ENCODE measurements at regions not wholly inside any gene's neighbourhood (a gene's known extent, or its start where the extent isn't known, plus 50 kb on each side); places are given as distances from the start of the nearest gene placed in this dataset.
"Not testable (repeated sequence)": the region's sequence is repeated elsewhere in the genome, so short reads cannot be mapped to it uniquely, and the experiment has no call there.

- Mint-ChIP-seq H3K4me3 (ENCODE audit: unreplicated experiment) (no peak overlapping the region), H3K9me3 (ENCODE audit: unreplicated experiment) (no peaks in the 10 kb centered on the region), H3K27ac (ENCODE audit: unreplicated experiment) (no peak overlapping the region), H3K36me3 (ENCODE audit: low read depth, unreplicated experiment) (no peaks in the 10 kb centered on the region), H3K4me1 (ENCODE audit: unreplicated experiment) (no peaks in the 10 kb centered on the region), H3K27me3 (ENCODE audit: unreplicated experiment) (peaks cover 1% of the 10 kb centered on the region)
- no peak for DNase-seq (ENCODE audit: low spot score)
- TF ChIP-seq CTCF (IDR thresholded peaks at IDR 0.05; ENCODE audit: unreplicated experiment), result no peak
These were observed 137.9 kb downstream of the TTC8 start for GRCh38 chr14:88962356-88962755.

- H3K27me3 Mint-ChIP-seq (ENCODE audit: unreplicated experiment), result peaks cover 2% of the 10 kb centered on the region
These were observed 142.8 kb downstream of the TTC8 start for GRCh38 chr14:88967299-88967698.

GRCh38 chr14:88975043-88975830 lies 150.8 kb downstream of the TTC8 start:
- H3K27ac Mint-ChIP-seq (ENCODE audit: unreplicated experiment), result no peak overlapping the region
- no peak for TF ChIP-seq CTCF (IDR thresholded peaks at IDR 0.05; ENCODE audit: unreplicated experiment)
- H3K4me3 Mint-ChIP-seq (ENCODE audit: unreplicated experiment), result no peak overlapping the region
- no peaks in the 10 kb centered on the region for H3K4me1 Mint-ChIP-seq (ENCODE audit: unreplicated experiment)
- H3K36me3 Mint-ChIP-seq (ENCODE audit: low read depth, unreplicated experiment), result no peaks in the 10 kb centered on the region
- peaks cover 4% of the 10 kb centered on the region for H3K27me3 Mint-ChIP-seq (ENCODE audit: unreplicated experiment)
- H3K9me3 Mint-ChIP-seq (ENCODE audit: unreplicated experiment), result no peaks in the 10 kb centered on the region
- no peak for DNase-seq (ENCODE audit: low spot score)

More at GRCh38 chr14:88967299-88967698, 142.8 kb downstream of the TTC8 start:
- no peak for DNase-seq (ENCODE audit: low spot score)
- H3K27ac Mint-ChIP-seq (ENCODE audit: unreplicated experiment), result no peak overlapping the region
- TF ChIP-seq CTCF (IDR thresholded peaks at IDR 0.05; ENCODE audit: unreplicated experiment), result no peak
- no peaks in the 10 kb centered on the region for H3K9me3 Mint-ChIP-seq (ENCODE audit: unreplicated experiment)
- no peak overlapping the region for H3K4me3 Mint-ChIP-seq (ENCODE audit: unreplicated experiment)
- H3K36me3 Mint-ChIP-seq (ENCODE audit: low read depth, unreplicated experiment), result no peaks in the 10 kb centered on the region
- no peaks in the 10 kb centered on the region for H3K4me1 Mint-ChIP-seq (ENCODE audit: unreplicated experiment)

- H3K27ac Mint-ChIP-seq (ENCODE audit: unreplicated experiment), result no peak overlapping the region
- peaks cover 4% of the 10 kb centered on the region for H3K27me3 Mint-ChIP-seq (ENCODE audit: unreplicated experiment)
- H3K9me3 Mint-ChIP-seq (ENCODE audit: unreplicated experiment), result no peaks in the 10 kb centered on the region
- no peak overlapping the region for H3K4me3 Mint-ChIP-seq (ENCODE audit: unreplicated experiment)
- no peaks in the 10 kb centered on the region for H3K4me1 Mint-ChIP-seq (ENCODE audit: unreplicated experiment)
- no peak for DNase-seq (ENCODE audit: low spot score)
- no peak for TF ChIP-seq CTCF (IDR thresholded peaks at IDR 0.05; ENCODE audit: unreplicated experiment)
- no peaks in the 10 kb centered on the region for H3K36me3 Mint-ChIP-seq (ENCODE audit: low read depth, unreplicated experiment)
These were observed 151.5 kb downstream of the TTC8 start for GRCh38 chr14:88975926-88976325.

- H3K27ac Mint-ChIP-seq (ENCODE audit: unreplicated experiment); H3K9me3 Mint-ChIP-seq (ENCODE audit: unreplicated experiment); H3K4me1 Mint-ChIP-seq (ENCODE audit: unreplicated experiment); DNase-seq (ENCODE audit: low spot score); H3K36me3 Mint-ChIP-seq (ENCODE audit: low read depth, unreplicated experiment); H3K4me3 Mint-ChIP-seq (ENCODE audit: unreplicated experiment); H3K27me3 Mint-ChIP-seq (ENCODE audit: unreplicated experiment): not testable (repeated sequence)
These were observed 156.5 kb downstream of the TTC8 start for GRCh38 chr14:88980907-88981306.

All from endothelial cell (in vitro differentiated cells).